Erythroblast (primary cell): ENCODE measurements at regions not wholly inside any gene's neighbourhood (a gene's known extent, or its start where the extent isn't known, plus 50 kb on each side); places are given as distances from the start of the nearest gene placed in this dataset.

Experiments used
- DNase-seq, 2 experiments: peaks; one replicate each; lab custom pipeline; 2025; lab: John Stamatoyannopoulos, UW
- GATA1 ChIP-seq: IDR thresholded peaks from 2 replicates; pipeline ENCODE4 v1.6.1; 2011; ENCODE audit warnings: low read depth, mild to moderate bottlenecking, control low read depth, low read length, moderate library complexity
- POLR2A ChIP-seq: IDR thresholded peaks from 2 replicates; pipeline ENCODE4 v1.6.1; 2011; ENCODE audit warnings: mild to moderate bottlenecking, low read length

DNA sequence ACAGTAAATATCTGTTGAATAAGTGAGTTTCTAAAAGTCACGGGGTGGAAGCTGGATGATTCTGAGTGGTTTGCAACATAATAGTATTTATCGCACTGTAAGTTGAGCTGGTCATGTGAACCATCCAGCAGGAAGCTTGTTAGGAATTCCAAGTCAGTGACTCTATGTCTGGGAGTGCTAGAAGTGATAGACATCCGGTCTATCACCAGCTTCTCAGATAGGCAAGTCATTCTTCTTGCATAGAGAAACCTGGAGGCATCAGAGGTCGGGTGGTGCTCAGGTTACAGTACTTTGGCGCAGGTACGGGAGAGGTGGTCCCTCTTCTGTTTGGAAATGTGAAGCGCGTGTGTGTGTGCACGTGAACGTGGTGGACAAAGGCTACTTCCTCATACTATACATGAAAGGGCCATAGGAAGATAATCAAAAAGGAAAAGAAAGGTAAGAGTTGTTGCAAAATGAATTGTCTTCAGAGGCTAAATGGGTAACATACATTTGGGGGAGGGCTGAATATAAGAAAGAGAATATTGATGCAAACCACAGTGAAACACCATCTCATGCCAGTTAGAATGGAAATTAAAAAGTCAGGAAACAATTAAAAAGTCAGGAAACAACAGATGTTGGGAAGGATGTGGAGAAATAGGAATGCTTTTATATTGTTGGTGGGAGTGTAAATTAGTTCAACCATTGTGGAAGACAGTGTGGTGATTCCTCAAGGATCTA, 299.3 kb upstream of the ZFP64 start:
- TF ChIP-seq GATA1 = no peak
- DNase-seq = no peak

DNA sequence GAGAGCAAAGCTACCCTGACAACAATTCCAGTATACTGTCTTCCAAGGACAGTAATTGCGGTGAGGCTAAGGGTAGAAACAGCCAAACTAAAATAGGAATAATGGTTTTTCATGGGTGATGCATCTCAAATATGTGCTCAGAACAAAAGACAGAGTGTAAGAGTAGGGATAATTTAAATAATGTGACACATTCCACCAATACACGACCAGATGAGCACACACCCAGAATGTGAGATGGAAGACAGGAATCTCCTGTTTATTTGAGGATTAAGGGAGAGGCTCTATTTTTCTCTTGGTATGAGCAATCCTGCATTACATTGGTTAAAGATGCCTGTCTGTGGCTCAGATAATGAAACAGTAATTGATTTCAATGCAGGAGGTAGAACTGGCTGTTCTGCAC, 292.9 kb upstream of the ZFP64 start:
- DNase-seq = no peak

DNA sequence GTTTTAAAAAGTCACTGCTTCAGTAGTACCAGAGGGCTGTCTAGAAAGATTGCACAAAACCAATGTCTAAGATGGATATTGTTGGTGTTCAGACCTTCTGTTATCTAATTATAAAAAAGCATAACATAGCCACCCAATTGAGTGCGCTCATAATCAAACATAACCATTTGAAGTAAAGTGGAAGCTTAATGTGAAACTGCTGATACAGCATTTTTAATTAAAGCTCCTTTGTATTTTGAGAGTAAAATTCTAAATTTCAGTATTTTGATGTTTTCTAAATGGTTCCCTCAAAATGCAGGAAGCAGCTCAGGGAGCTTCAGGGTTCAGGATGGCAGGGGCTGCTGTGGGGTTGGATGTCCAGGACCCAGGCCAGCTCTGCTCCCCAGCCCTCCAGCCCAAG, 291.8 kb upstream of the ZFP64 start:
- TF ChIP-seq GATA1 = no peak
- TF ChIP-seq POLR2A = no peak

More for the DNA sequence above, 292.9 kb upstream of the ZFP64 start:
- TF ChIP-seq POLR2A (no peak), GATA1 (no peak)

DNA sequence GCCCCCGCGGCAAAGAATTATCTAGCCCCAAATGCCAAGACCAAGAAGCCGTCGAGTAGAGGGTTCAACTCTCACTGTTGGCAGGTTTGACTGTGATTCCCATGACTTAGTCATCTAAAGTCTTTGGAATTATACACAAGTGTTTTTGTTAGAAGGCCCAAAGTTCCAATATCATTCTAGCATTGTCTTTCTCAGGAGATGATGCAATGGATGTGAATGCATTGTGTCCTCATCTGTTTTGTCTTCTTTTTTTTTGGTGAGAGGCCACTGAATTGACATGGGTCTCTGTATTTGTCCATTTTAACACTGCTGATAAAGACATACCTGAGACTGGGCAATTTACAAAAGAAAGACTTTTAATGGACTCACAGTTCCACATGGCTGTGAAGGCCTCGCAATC, 290.5 kb upstream of the ZFP64 start:
- no peak for DNase-seq
- TF ChIP-seq GATA1 (no peak), POLR2A (no peak)

More for the DNA sequence above, 291.8 kb upstream of the ZFP64 start:
- no peak for DNase-seq

DNA sequence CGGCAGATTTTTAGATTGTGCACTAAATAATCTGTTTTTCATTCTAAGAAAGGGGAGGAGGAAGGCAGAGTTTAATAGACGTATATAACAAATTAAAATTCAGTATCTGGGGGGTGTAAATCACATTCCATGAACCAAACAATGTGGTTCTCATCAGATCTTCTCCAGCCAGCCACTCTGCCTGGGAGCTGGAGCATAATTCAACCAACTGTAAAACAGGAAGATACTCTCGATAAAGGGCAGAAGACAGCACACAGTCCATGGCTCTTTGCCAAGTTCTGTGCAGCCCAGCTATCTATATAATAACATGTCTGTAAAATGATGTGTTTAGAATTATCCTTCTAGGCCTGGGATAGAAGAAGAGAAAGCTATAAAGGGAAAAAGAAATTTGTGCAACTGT, 289.9 kb upstream of the ZFP64 start:
- no peak for DNase-seq
- TF ChIP-seq GATA1 (no peak), POLR2A (no peak)

DNA sequence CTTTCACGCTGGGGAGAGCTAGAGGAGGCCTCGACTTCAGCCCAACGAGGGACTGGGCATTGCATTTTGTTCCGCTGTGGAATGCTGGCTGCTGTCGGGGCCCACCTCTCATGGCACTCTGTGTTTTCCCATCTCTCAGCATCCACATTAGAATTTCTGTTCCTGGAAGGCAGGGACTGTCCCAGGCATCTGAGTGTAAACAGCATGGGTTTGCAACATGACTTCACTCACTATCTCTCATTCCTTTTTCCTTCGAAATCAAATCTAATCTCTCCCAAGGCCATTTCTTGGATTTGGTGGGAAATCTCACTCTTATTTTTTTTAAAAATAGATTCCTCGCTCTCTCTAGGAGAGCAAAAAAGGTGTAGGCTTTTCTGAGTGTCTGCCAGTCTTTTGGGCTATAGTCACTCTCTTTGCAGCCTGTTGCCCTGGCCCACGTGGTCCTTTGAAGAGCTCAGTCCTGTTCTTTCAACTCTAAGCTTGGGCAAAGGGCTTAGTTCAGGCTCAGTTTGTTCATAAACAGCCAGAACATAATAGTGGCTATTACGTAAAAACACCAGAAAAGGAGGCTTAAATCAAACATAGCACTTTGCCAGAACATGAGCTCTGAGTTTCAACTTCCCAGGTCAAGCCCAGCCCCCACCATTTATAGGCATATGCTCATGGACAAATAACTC, 284.6 kb upstream of the ZFP64 start:
- no peak for DNase-seq
- TF ChIP-seq POLR2A (no peak), GATA1 (no peak)

DNA sequence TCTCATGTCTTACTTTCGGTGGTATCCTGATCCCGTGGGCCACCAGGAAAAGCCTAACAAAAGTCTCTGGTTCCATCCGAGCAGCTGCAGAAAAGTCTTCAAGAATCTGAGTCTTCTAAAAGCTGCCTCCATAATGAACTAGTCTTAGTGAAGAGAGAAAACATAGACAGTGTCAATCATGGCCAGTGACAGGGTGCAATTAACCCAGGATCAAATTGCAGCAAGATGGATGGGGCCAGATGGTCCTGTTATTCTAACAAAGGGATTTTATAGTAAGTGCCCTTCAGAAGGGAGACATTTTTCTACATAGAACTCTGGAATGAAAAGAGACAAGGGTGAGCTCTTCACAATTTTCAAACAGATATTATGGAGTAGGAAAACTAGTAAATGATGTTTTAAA, 281.6 kb upstream of the ZFP64 start:
- TF ChIP-seq GATA1 = no peak
- TF ChIP-seq POLR2A = no peak
- DNase-seq = no peak

DNA sequence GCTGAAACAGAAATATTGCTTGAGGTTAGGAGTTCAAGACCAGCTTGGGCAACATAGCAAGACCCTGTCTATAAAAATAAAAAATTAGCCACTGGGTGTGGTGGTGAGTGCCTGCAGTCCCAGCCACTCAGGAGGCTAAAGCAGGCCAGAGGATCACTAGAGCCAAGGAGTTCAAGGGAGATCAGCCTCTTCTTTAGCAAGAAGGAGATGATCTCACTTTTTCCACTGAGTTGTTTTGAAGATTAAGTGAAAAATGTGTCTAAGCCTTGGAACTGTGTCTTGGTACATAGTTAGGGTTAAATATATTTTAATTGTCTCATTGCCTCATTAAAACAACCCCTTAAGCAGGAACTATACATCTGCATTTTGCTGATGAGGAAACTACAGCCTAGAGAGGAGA, 279.0 kb upstream of the ZFP64 start:
- DNase-seq = no peak
- no peak for TF ChIP-seq GATA1

DNA sequence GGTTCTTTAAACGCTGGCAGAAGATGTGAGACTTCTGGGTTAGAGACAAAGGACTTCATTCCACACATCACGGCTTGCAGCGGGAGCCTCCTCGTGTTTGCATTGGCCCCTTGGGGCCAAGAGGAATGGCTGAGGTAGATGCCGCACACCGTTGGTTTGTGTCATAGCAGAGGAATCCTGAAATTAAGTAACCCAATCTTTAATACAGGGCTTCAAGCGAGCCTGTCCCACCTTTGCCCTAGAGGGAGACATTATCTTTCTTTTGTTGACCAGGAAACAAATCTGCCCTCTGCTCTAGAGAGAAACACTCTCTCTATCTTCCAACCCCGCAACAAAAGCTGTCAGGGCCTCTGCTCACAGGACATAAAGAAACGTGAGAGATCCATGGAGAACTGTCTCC, 277.5 kb upstream of the ZFP64 start:
- no peak for DNase-seq
- TF ChIP-seq POLR2A = no peak
- no peak for TF ChIP-seq GATA1

DNA sequence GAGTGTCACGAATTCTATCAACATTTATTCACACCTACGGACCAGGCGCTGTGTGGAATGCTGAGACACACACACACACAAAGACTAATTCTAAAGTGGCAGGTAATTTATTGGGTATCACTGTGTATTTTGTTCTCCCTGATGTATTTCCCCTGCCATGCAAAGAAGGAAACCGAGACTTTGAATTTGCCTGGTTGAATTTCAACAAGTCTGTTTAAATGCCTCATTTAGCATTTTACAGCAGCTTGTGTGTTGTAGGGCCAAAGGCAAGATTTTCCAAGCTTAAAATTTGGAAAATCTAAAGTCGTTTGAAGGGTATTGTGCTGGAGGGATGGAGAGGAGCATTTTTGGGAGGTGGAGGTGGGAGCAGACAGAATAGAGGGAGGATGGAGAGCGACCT, 274.4 kb upstream of the ZFP64 start:
- TF ChIP-seq GATA1 (no peak), POLR2A (no peak)
- DNase-seq = no peak

DNA sequence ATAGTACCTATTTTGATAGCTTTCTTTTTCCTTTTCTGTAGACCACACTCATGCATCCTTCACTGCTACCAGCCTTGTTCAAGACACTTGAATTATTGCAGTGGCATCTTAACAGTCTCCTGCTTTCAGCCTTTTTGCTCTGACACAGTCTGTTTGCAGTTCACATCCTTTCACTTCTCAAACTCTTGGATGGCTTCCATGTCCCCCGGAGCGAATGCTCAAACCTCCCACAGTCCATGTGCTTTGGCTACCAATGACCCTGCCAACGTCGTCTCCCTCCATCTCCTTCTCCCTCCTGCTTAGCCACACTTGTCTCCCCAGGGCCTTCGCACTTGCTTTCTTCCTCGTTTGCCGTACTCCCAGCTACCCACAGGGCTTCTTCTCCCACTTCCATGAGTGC, 270.0 kb upstream of the ZFP64 start:
- no peak for DNase-seq
- TF ChIP-seq GATA1 (no peak), POLR2A (no peak)

DNA sequence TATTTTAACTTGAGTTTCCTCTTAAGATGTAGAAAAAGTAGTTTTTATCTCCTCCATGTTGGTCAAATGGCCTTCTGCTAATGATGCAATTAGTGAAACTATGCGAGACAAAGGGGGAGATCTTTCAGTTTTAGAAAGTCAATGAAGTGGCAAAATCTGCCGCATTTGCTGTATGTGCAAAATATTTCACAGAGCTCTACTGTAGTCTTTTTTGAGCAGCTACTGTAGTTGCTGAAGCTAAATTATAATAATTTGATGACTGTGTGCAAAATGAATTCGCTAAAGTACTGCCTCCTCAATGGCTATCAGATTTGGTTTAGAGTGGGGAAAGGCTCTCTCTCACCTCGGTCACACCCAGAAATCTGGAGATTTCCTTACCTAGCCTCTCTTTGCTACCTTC, 267.6 kb upstream of the ZFP64 start:
- DNase-seq = no peak
- TF ChIP-seq GATA1 (no peak), POLR2A (no peak)

DNA sequence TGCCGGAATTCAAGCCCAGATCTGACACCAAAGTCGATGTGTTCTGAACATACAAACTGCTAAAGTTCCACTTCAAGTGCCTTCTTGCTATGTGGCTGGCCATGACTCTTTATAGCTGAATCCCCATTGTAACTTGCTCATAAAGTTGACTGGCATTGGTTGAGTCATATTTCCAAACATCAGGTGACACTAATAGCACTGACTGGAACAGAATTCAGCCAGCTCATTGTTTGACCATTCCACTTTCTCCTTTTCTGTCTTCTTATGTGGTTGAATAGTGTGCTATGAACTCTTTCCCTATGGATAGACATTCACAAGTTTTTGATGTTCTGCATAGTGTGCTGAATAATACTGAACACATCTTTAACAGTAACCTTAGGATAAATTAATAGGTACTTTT, 266.2 kb upstream of the ZFP64 start:
- no peak for TF ChIP-seq GATA1
- TF ChIP-seq POLR2A = no peak

DNA sequence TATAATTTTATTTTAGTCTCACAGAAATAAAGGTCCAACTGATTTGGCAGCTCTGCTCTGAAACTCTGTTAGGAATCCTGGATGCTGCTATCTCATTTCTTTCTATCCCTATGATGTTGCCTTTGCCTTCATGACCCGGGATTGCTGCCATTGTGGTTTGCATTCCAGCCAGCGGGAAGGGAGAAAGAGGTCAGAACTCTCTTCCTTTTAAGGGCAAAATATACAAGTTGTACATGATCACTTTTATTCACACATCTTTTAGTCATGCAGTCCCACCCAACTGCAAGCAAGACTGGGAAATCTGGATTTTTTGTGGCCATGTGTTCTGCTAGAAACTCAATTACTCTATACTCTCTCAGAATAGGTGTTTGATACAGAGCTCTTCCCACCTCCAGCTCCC, 263.1 kb upstream of the ZFP64 start:
- no peak for DNase-seq

More for the DNA sequence above, 266.2 kb upstream of the ZFP64 start:
- DNase-seq = no peak

More for the DNA sequence above, 263.1 kb upstream of the ZFP64 start:
- TF ChIP-seq POLR2A (no peak), GATA1 (no peak)
